Lung (tissue), 11 donors: ENCODE measurements at regions not wholly inside any gene's neighbourhood (a gene's known extent, or its start where the extent isn't known, plus 50 kb on each side); places are given as distances from the start of the nearest gene placed in this dataset.

ENCODE experiments used
- ATAC-seq: fragments of 200-7000 bp; cut with Tn5 transposase; one replicate; pipeline ENCODE4 v1.9.1; 2020; ENCODE audit warnings: moderate number of reproducible peaks; ENCODE audit not compliant: insufficient read depth, low FRiP score
- DNase-seq, 3 donors: peaks; one replicate each; pipeline ENCODE4 v3.0.0-alpha.2; 2013 to 2017
- H3K27ac ChIP-seq, 2 donors: one replicate each; pipeline ENCODE4 v1.5.1; 2013; ENCODE audit warnings: mild to moderate bottlenecking in 2 of 2, moderate library complexity in 2 of 2, control low read depth in 1 of 2, inconsistent platforms in 1 of 2, low read depth in 1 of 2, low read length in 1 of 2
- H3K27me3 ChIP-seq, 3 donors: one replicate each; pipeline ENCODE4 v1.5.1; 2013; ENCODE audit warnings: low read length in 2 of 3; ENCODE audit not compliant: control insufficient read depth in 3 of 3, insufficient read depth in 3 of 3
- H3K36me3 ChIP-seq, 4 donors: one replicate each; pipeline ENCODE4 v1.5.1; 2013; ENCODE audit warnings: low read length in 4 of 4, mild to moderate bottlenecking in 1 of 4, moderate library complexity in 1 of 4; ENCODE audit not compliant: control insufficient read depth in 4 of 4, insufficient read depth in 4 of 4
- H3K4me1 ChIP-seq, 5 donors: one replicate each; pipeline ENCODE4 v1.5.1; 2013; ENCODE audit warnings: low read length in 5 of 5, mild to moderate bottlenecking in 2 of 5, moderate library complexity in 1 of 5; ENCODE audit not compliant: control insufficient read depth in 5 of 5, insufficient read depth in 5 of 5
- H3K4me3 ChIP-seq: one replicate; pipeline ENCODE4 v1.5.1; 2013; ENCODE audit warnings: mild to moderate bottlenecking, control low read depth, moderate library complexity
- H3K9ac ChIP-seq, 2 donors: one replicate each; pipeline ENCODE4 v1.5.1; 2013; ENCODE audit warnings: low read length in 2 of 2, control low read depth in 1 of 2; ENCODE audit not compliant: insufficient read depth in 1 of 2
- H3K9me3 ChIP-seq, 4 donors: one replicate each; pipeline ENCODE4 v1.5.1; 2013; ENCODE audit warnings: low read length in 3 of 4, mild to moderate bottlenecking in 1 of 4, moderate library complexity in 1 of 4; ENCODE audit not compliant: control insufficient read depth in 4 of 4, insufficient read depth in 3 of 4
- WGBS, 2 donors: extraction: QIAGEN DNeasy Blood & Tissue Kit; methylation state at CpG; one replicate each; pipeline ENCODE4 v1.1.7; 2013; 5-methylcytosine and 5-hydroxymethylcytosine counted together
- TF ChIP-seq, protein P1 (sequence below): IDR thresholded peaks from 2 replicates; pipeline ENCODE4 v1.5.1; 2012; ENCODE audit warnings: mild to moderate bottlenecking; ENCODE audit errors: control extremely low read depth, extremely low read depth
- donor health status: control.
- donor health status: control.
- donor health status: Bipolar disorder and iron deficiency.
- donor health status: healthy.
- donor health status: DM: yes; HTN: yes; CAD: no.

DNA sequence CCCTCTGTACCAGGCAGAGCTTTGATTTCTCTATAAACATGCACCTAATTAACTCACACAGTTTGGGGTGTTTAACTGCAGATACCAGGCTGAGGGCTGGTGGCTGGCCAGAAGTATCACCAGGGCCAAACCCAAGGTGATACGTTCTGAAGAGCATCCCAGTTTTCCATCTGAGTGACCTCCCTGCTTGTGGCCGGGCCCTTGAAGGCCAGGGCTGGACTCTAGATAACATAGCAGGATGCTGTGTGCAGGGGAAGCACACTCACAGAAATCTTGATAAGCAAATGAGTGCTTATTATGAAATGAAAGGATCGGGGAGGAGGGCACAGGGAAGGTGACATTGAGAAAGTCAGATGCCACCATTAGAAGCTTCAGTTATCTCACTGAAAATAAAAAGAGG lies 582.4 kb downstream of the BRINP1 start:
- Histone ChIP-seq H3K27ac (no peak overlapping the region), H3K9ac (no peak overlapping the region), H3K36me3 (no peaks in the 10 kb centered on the region), H3K9me3 (no peaks in the 10 kb centered on the region), H3K4me1 (no peaks in the 10 kb centered on the region), H3K4me3 (no peak overlapping the region), H3K27me3 (no peaks in the 10 kb centered on the region)
- 33 to 60% methylated on average over 3 of the region's 3 CpGs for WGBS, 2 donors
- ATAC-seq: no peak
- TF ChIP-seq, protein P1, sequence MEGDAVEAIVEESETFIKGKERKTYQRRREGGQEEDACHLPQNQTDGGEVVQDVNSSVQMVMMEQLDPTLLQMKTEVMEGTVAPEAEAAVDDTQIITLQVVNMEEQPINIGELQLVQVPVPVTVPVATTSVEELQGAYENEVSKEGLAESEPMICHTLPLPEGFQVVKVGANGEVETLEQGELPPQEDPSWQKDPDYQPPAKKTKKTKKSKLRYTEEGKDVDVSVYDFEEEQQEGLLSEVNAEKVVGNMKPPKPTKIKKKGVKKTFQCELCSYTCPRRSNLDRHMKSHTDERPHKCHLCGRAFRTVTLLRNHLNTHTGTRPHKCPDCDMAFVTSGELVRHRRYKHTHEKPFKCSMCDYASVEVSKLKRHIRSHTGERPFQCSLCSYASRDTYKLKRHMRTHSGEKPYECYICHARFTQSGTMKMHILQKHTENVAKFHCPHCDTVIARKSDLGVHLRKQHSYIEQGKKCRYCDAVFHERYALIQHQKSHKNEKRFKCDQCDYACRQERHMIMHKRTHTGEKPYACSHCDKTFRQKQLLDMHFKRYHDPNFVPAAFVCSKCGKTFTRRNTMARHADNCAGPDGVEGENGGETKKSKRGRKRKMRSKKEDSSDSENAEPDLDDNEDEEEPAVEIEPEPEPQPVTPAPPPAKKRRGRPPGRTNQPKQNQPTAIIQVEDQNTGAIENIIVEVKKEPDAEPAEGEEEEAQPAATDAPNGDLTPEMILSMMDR: no peak
- DNase-seq: no peak

DNA sequence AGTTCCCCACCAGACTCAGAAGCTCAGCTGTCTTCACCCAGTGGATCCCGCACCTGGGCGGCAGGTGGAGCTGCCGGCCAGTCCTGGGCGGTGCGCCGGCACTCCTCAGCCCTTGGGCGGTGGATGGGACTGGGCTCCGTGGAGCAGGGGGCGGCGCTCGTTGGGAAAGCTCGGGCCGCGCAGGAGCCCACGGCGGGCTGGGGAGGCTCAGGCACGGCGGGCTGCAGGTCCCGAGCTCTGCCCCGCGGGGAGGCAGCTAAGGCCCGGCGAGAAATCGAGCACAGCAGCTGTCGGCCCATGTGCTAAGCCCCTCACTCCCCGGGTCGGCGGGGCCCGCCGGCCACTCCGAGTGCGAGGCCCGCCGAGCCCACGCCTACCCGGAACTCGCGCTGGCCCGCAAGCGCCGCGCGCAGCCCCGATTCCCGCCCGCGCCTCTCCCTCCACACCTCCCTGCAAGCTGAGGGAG lies 560.0 kb downstream of the BRINP1 start:
- no peak overlapping the region for H3K27ac ChIP-seq
- peaks cover 0 to 8% (median 1%) of the 10 kb centered on the region in 4 donors for H3K9me3 ChIP-seq
- no peaks in the 10 kb centered on the region for H3K36me3 ChIP-seq
- no peaks in the 10 kb centered on the region for H3K4me1 ChIP-seq
- no peaks in the 10 kb centered on the region for H3K27me3 ChIP-seq
- TF ChIP-seq, protein P1: no peak
- H3K4me3 ChIP-seq: no peak overlapping the region
- 59 to 67% methylated on average over 43 to 47 of the region's 47 CpGs for WGBS, 2 donors
- DNase-seq (no peak), ATAC-seq (no peak)
- H3K9ac ChIP-seq: no peak overlapping the region

GRCh38 chr9:118829334-118829733 lies 539.9 kb downstream of the BRINP1 start:
- H3K9me3 ChIP-seq: no peaks in the 10 kb centered on the region
- H3K27me3 ChIP-seq: no peaks in the 10 kb centered on the region
- H3K4me3 ChIP-seq: no peak overlapping the region
- H3K36me3 ChIP-seq: no peaks in the 10 kb centered on the region
- H3K4me1 ChIP-seq: no peaks in the 10 kb centered on the region
- DNase-seq (no peak), ATAC-seq (no peak)
- H3K9ac ChIP-seq: no peak overlapping the region
- H3K27ac ChIP-seq: no peak overlapping the region
- TF ChIP-seq, protein P1: no peak

DNA sequence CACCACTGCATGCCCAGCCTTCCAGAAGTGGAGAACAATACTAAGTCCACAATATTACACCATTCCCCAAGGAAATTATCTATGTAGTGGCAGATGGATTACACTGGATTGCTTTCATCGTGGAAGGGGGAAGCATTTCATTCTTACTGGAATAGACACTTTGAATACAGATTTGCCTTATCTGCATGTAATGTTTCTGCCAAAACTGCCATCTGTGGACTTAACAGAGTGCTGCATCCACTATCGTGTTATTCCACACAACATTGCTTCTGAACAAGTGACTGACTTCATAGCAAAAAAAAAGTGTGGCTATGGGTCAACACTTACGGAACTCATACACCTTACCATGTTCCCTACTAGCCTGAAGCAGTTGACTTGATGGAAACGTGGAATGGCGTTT lies 536.9 kb downstream of the BRINP1 start:
- WGBS, 2 donors: 82 to 85% methylated on average over 5 of the region's 5 CpGs
- H3K9me3 ChIP-seq: no peaks in the 10 kb centered on the region
- no peak for DNase-seq
- H3K4me3 ChIP-seq: no peak overlapping the region
- no peaks in the 10 kb centered on the region for H3K27me3 ChIP-seq
- TF ChIP-seq, protein P1: no peak
- ATAC-seq: no peak
- no peaks in the 10 kb centered on the region for H3K4me1 ChIP-seq
- no peaks in the 10 kb centered on the region for H3K36me3 ChIP-seq
- no peak overlapping the region for H3K27ac ChIP-seq
- H3K9ac ChIP-seq: no peak overlapping the region
